Parathyroid adenoma (tissue), 2 donors: ENCODE measurements at regions not wholly inside any gene's neighbourhood (a gene's known extent, or its start where the extent isn't known, plus 50 kb on each side); places are given as distances from the start of the nearest gene placed in this dataset.

ENCODE experiments used
- H2AFZ ChIP-seq: fragments of 300-600 bp; sonication (generic); one replicate; pipeline ENCODE4 v1.7.0; 2017; ENCODE audit warnings: antibody characterized with exemption, mild to moderate bottlenecking
- H3K27ac ChIP-seq: fragments of 300-600 bp; sonication (generic); one replicate; pipeline ENCODE4 v1.7.0; 2017
- H3K27me3 ChIP-seq: fragments of 300-600 bp; sonication (generic); one replicate; pipeline ENCODE4 v1.7.0; 2017; ENCODE audit warnings: low read length; ENCODE audit not compliant: control insufficient read depth, insufficient read depth
- H3K36me3 ChIP-seq: fragments of 300-600 bp; sonication (generic); one replicate; pipeline ENCODE4 v1.7.0; 2017; ENCODE audit warnings: low read length; ENCODE audit not compliant: control insufficient read depth, insufficient read depth
- H3K4me1 ChIP-seq: fragments of 300-600 bp; sonication (generic); one replicate; pipeline ENCODE4 v1.7.0; 2017; ENCODE audit warnings: control low read depth
- H3K4me2 ChIP-seq: fragments of 300-600 bp; sonication (generic); one replicate; pipeline ENCODE4 v1.7.0; 2017; ENCODE audit warnings: low read length
- H3K4me3 ChIP-seq: fragments of 300-600 bp; sonication (generic); one replicate; pipeline ENCODE4 v1.7.0; 2017; ENCODE audit warnings: low read depth, low read length
- H3K79me2 ChIP-seq: fragments of 300-600 bp; sonication (generic); one replicate; pipeline ENCODE4 v1.7.0; 2017; ENCODE audit warnings: control low read depth
- H3K9ac ChIP-seq: fragments of 300-600 bp; sonication (generic); one replicate; pipeline ENCODE4 v1.7.0; 2017; ENCODE audit warnings: mild to moderate bottlenecking
- H3K9me3 ChIP-seq: fragments of 300-600 bp; sonication (generic); one replicate; pipeline ENCODE4 v1.7.0; 2017; ENCODE audit warnings: low read length; ENCODE audit not compliant: control insufficient read depth
- TF ChIP-seq, protein P1 (sequence below): fragments of 300-600 bp; sonication (generic); IDR thresholded peaks from one replicate; pipeline ENCODE4 v1.7.0; 2017; ENCODE audit warnings: antibody characterized with exemption, mild to moderate bottlenecking
- donor health status: primary hyperparathyroidism.

DNA sequence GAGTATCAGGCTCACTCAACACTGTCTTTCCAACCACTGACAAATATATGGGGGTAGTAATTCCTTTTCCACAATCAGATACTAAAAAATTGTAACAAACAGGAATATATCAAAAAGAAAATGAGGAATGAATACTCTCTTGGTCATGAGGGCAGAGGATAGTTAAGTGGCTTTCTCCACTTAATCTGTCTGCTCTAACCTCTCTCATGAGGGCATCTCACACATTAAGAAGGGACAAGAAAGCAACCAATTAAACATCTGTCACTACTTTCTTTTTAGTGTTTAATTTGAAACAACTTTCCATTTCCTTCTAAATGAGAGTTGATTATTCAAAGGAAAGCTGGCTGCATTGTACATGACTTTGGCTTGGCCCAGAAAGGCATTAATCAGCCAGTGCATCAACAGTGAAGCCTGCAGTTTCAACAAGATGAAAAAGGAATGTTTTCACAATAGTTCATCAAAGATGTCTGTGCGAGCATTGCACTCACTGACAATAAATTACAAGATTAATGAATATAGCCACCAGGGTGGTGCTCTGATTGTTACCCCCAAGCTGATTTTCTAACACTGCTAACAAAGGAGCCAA is 142.0 kb downstream of the SEC23A start:
- Histone ChIP-seq H3K4me3 (no peak overlapping the region), H3K36me3 (no peaks in the 10 kb centered on the region)

DNA sequence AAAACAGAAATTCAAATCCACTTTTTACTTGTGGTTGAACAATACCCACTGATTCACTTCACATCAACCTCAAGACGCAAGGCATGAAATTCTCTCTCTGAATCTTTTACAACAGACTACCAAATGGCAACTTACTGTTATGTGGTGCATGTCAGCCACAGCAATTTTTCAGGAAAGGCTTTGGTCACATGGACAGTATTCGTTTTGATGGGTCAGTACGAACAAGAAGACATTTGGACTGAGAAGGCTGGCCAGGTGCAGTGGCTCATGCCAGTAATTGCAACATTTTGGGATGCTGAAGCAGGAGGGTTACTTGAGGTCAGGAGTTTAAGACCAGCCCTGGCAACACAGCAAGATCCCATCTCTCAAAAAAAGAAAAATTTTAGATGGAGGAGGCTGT is 144.0 kb downstream of the SEC23A start:
- Histone ChIP-seq H3K27me3 (no peaks in the 10 kb centered on the region), H2AFZ (no peak overlapping the region), H3K4me1 (no peaks in the 10 kb centered on the region), H3K36me3 (no peaks in the 10 kb centered on the region), H3K79me2 (no peaks in the 10 kb centered on the region), H3K27ac (no peak overlapping the region), H3K4me2 (no peak overlapping the region), H3K9me3 (no peaks in the 10 kb centered on the region), H3K4me3 (no peak overlapping the region), H3K9ac (no peak overlapping the region)
- TF ChIP-seq, protein P1, sequence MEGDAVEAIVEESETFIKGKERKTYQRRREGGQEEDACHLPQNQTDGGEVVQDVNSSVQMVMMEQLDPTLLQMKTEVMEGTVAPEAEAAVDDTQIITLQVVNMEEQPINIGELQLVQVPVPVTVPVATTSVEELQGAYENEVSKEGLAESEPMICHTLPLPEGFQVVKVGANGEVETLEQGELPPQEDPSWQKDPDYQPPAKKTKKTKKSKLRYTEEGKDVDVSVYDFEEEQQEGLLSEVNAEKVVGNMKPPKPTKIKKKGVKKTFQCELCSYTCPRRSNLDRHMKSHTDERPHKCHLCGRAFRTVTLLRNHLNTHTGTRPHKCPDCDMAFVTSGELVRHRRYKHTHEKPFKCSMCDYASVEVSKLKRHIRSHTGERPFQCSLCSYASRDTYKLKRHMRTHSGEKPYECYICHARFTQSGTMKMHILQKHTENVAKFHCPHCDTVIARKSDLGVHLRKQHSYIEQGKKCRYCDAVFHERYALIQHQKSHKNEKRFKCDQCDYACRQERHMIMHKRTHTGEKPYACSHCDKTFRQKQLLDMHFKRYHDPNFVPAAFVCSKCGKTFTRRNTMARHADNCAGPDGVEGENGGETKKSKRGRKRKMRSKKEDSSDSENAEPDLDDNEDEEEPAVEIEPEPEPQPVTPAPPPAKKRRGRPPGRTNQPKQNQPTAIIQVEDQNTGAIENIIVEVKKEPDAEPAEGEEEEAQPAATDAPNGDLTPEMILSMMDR = no peak

More for the DNA sequence above, 142.0 kb downstream of the SEC23A start:
- Histone ChIP-seq H3K27ac (no peak overlapping the region), H3K4me2 (no peak overlapping the region), H2AFZ (no peak overlapping the region), H3K9ac (no peak overlapping the region), H3K4me1 (no peaks in the 10 kb centered on the region), H3K9me3 (no peaks in the 10 kb centered on the region), H3K27me3 (no peaks in the 10 kb centered on the region), H3K79me2 (no peaks in the 10 kb centered on the region)
- TF ChIP-seq, protein P1 = no peak

DNA sequence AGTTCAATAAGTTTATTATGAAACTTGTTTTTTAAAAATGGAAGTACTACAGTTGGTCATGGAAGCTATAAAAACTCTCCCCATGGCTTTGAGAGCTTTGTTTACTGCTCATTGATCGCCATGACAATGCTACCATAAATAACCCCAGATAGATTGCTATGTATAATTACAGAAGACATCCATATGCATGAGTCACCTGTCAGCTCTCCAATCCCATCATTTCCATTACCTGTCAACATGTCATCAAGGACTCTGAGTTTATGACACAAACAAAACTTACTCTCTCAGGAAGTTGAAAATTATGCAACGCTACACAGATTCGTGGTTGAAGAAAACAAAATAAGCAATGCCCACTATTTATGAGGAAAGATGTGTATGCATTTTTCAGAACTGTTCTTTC is 144.4 kb downstream of the SEC23A start:
- Histone ChIP-seq H3K4me2 (no peak overlapping the region), H3K36me3 (no peaks in the 10 kb centered on the region), H3K9ac (no peak overlapping the region), H3K27me3 (no peaks in the 10 kb centered on the region), H2AFZ (no peak overlapping the region), H3K4me3 (no peak overlapping the region), H3K9me3 (no peaks in the 10 kb centered on the region), H3K27ac (no peak overlapping the region), H3K4me1 (no peaks in the 10 kb centered on the region), H3K79me2 (no peaks in the 10 kb centered on the region)
- TF ChIP-seq, protein P1 = no peak

DNA sequence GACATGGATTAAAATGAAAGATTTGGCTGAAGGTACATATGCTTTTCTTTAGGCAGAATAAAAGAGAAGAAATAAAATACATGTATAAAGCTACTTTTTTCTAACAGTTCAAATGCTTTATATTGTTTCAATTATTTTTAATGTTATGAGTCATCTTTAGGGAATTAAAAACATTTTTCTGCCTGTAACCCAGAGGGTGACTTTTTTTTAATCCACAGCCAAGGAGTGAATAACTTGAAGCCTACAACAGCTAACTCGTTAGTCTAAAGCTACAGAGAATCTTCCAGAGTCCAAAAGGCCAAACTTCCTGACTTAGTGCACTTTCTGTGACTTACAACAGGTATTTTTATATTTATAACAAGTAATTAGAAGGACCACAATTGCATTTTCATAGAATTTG is 151.6 kb downstream of the SEC23A start:
- no peaks in the 10 kb centered on the region for H3K27me3 ChIP-seq
- no peak overlapping the region for H3K4me3 ChIP-seq
- no peak overlapping the region for H3K9ac ChIP-seq
- no peak overlapping the region for H3K4me2 ChIP-seq
- no peak overlapping the region for H3K27ac ChIP-seq
- no peaks in the 10 kb centered on the region for H3K79me2 ChIP-seq
- H2AFZ ChIP-seq = no peak overlapping the region
- H3K9me3 ChIP-seq = no peaks in the 10 kb centered on the region
- no peaks in the 10 kb centered on the region for H3K4me1 ChIP-seq
- TF ChIP-seq, protein P1 = no peak
- H3K36me3 ChIP-seq = no peaks in the 10 kb centered on the region

DNA sequence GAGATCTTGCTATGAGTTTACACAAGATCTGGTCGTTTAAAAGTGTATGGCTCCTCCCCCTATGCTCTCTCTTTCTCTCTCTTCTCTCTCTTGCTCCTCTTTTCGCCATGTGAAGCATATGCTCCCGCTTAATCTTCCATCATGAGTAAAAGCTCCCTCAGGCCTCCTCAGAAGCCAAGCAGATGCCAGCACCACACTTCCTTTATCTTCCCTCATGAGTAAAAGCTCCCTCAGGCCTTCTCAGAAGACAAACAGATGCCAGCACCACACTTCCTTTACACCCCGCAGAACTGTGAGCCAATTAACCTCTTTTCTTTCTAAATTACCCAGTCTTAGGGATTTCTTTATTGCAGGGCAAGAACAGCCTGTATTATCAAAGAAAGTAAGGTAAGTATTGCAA is 152.4 kb downstream of the SEC23A start:
- no peaks in the 10 kb centered on the region for H3K4me1 ChIP-seq
- no peak overlapping the region for H3K9ac ChIP-seq
- TF ChIP-seq, protein P1 = no peak
- no peaks in the 10 kb centered on the region for H3K79me2 ChIP-seq
- H3K27me3 ChIP-seq = no peaks in the 10 kb centered on the region
- H3K27ac ChIP-seq = no peak overlapping the region
- no peak overlapping the region for H3K4me3 ChIP-seq
- no peaks in the 10 kb centered on the region for H3K36me3 ChIP-seq
- no peak overlapping the region for H3K4me2 ChIP-seq
- H2AFZ ChIP-seq = no peak overlapping the region
- no peaks in the 10 kb centered on the region for H3K9me3 ChIP-seq
